ENCODE measurements at regions not wholly inside any gene's neighbourhood (a gene's known extent, or its start where the extent isn't known, plus 50 kb on each side); places are given as distances from the start of the nearest gene placed in this dataset.

GRCh38 chr6:167442796-167443680 is 118.2 kb downstream of the TTLL2 start:
- Histone ChIP-seq H3K9me3 (ENCODE audit: control insufficient read depth, low read length) (no peaks in the 10 kb centered on the region), H3K4me3 (ENCODE audit: extremely low read depth, insufficient read depth, low read length, poor library complexity, severe bottlenecking) (no peak overlapping the region), H3K27ac (ENCODE audit: low read depth, low read length, severe bottlenecking) (peak overlapping the region; percentile 78), H3K36me3 (ENCODE audit: control insufficient read depth, insufficient read depth, low read length) (no peaks in the 10 kb centered on the region), H3K4me1 (ENCODE audit: control insufficient read depth, insufficient read depth, low read length, poor library complexity, severe bottlenecking) (peaks cover 17% of the 10 kb centered on the region)
- WGBS, 2 experiments (ENCODE audit: insufficient coverage in 2 of 2), result 56 to 71% methylated on average over 9 to 12 of the region's 15 CpGs

- Histone ChIP-seq H3K9me3 (ENCODE audit: control insufficient read depth, low read length) (no peaks in the 10 kb centered on the region), H3K27ac (ENCODE audit: low read depth, low read length, severe bottlenecking) (no peak overlapping the region), H3K4me3 (ENCODE audit: extremely low read depth, insufficient read depth, low read length, poor library complexity, severe bottlenecking) (no peak overlapping the region), H3K4me1 (ENCODE audit: control insufficient read depth, insufficient read depth, low read length, poor library complexity, severe bottlenecking) (peaks cover 17% of the 10 kb centered on the region), H3K36me3 (ENCODE audit: control insufficient read depth, insufficient read depth, low read length) (no peaks in the 10 kb centered on the region)
- WGBS, 2 experiments (ENCODE audit: insufficient coverage in 2 of 2), result 88 to 94% methylated on average over 8 to 9 of the region's 9 CpGs
Observed at GRCh38 chr6:167444602-167445346, 119.9 kb downstream of the TTLL2 start.

- 76 to 85% methylated on average over 3 to 7 of the region's 7 CpGs for WGBS, 2 experiments (ENCODE audit: insufficient coverage in 2 of 2)
Observed at GRCh38 chr6:167445568-167445967, 120.7 kb downstream of the TTLL2 start.

GRCh38 chr6:167446046-167446445 is 121.2 kb downstream of the TTLL2 start:
- peaks cover 17% of the 10 kb centered on the region for H3K4me1 ChIP-seq (ENCODE audit: control insufficient read depth, insufficient read depth, low read length, poor library complexity, severe bottlenecking)
- H3K9me3 ChIP-seq (ENCODE audit: control insufficient read depth, low read length), result no peaks in the 10 kb centered on the region
- no peak overlapping the region for H3K27ac ChIP-seq (ENCODE audit: low read depth, low read length, severe bottlenecking)
- WGBS, 2 experiments (ENCODE audit: insufficient coverage in 2 of 2), result 87 to 92% methylated on average over 5 to 6 of the region's 8 CpGs
- H3K36me3 ChIP-seq (ENCODE audit: control insufficient read depth, insufficient read depth, low read length), result no peaks in the 10 kb centered on the region
- no peak overlapping the region for H3K4me3 ChIP-seq (ENCODE audit: extremely low read depth, insufficient read depth, low read length, poor library complexity, severe bottlenecking)

More at GRCh38 chr6:167445568-167445967, 120.7 kb downstream of the TTLL2 start:
- Histone ChIP-seq H3K27ac (ENCODE audit: low read depth, low read length, severe bottlenecking) (no peak overlapping the region), H3K36me3 (ENCODE audit: control insufficient read depth, insufficient read depth, low read length) (no peaks in the 10 kb centered on the region), H3K4me1 (ENCODE audit: control insufficient read depth, insufficient read depth, low read length, poor library complexity, severe bottlenecking) (peaks cover 17% of the 10 kb centered on the region), H3K9me3 (ENCODE audit: control insufficient read depth, low read length) (no peaks in the 10 kb centered on the region), H3K4me3 (ENCODE audit: extremely low read depth, insufficient read depth, low read length, poor library complexity, severe bottlenecking) (no peak overlapping the region)

- Histone ChIP-seq H3K36me3 (ENCODE audit: control insufficient read depth, insufficient read depth, low read length) (no peaks in the 10 kb centered on the region), H3K4me3 (ENCODE audit: extremely low read depth, insufficient read depth, low read length, poor library complexity, severe bottlenecking) (no peak overlapping the region), H3K4me1 (ENCODE audit: control insufficient read depth, insufficient read depth, low read length, poor library complexity, severe bottlenecking) (peaks cover 11% of the 10 kb centered on the region), H3K27ac (ENCODE audit: low read depth, low read length, severe bottlenecking) (no peak overlapping the region), H3K9me3 (ENCODE audit: control insufficient read depth, low read length) (no peaks in the 10 kb centered on the region)
- 96 to 100% methylated on average over 7 of the region's 9 CpGs for WGBS, 2 experiments (ENCODE audit: insufficient coverage in 2 of 2)
Observed at GRCh38 chr6:167446971-167447370, 122.1 kb downstream of the TTLL2 start.

- Histone ChIP-seq H3K27ac (ENCODE audit: low read depth, low read length, severe bottlenecking) (no peak overlapping the region), H3K36me3 (ENCODE audit: control insufficient read depth, insufficient read depth, low read length) (no peaks in the 10 kb centered on the region), H3K9me3 (ENCODE audit: control insufficient read depth, low read length) (no peaks in the 10 kb centered on the region), H3K4me1 (ENCODE audit: control insufficient read depth, insufficient read depth, low read length, poor library complexity, severe bottlenecking) (no peaks in the 10 kb centered on the region), H3K4me3 (ENCODE audit: extremely low read depth, insufficient read depth, low read length, poor library complexity, severe bottlenecking) (no peak overlapping the region)
- 91 to 97% methylated on average over 5 of the region's 5 CpGs for WGBS, 2 experiments (ENCODE audit: insufficient coverage in 2 of 2)
Observed at GRCh38 chr6:167448378-167448777, 123.5 kb downstream of the TTLL2 start.

GRCh38 chr6:167449094-167449861 is 124.4 kb downstream of the TTLL2 start:
- WGBS, 2 experiments (ENCODE audit: insufficient coverage in 2 of 2), result 74 to 83% methylated on average over 5 of the region's 7 CpGs
- Histone ChIP-seq H3K36me3 (ENCODE audit: control insufficient read depth, insufficient read depth, low read length) (no peaks in the 10 kb centered on the region), H3K9me3 (ENCODE audit: control insufficient read depth, low read length) (no peaks in the 10 kb centered on the region), H3K27ac (ENCODE audit: low read depth, low read length, severe bottlenecking) (no peak overlapping the region), H3K4me3 (ENCODE audit: extremely low read depth, insufficient read depth, low read length, poor library complexity, severe bottlenecking) (no peak overlapping the region), H3K4me1 (ENCODE audit: control insufficient read depth, insufficient read depth, low read length, poor library complexity, severe bottlenecking) (no peaks in the 10 kb centered on the region)

GRCh38 chr6:167450626-167451025 is 125.7 kb downstream of the TTLL2 start:
- Histone ChIP-seq H3K4me3 (ENCODE audit: extremely low read depth, insufficient read depth, low read length, poor library complexity, severe bottlenecking) (no peak overlapping the region), H3K27ac (ENCODE audit: low read depth, low read length, severe bottlenecking) (no peak overlapping the region), H3K9me3 (ENCODE audit: control insufficient read depth, low read length) (no peaks in the 10 kb centered on the region), H3K36me3 (ENCODE audit: control insufficient read depth, insufficient read depth, low read length) (no peaks in the 10 kb centered on the region), H3K4me1 (ENCODE audit: control insufficient read depth, insufficient read depth, low read length, poor library complexity, severe bottlenecking) (no peaks in the 10 kb centered on the region)
- WGBS, 2 experiments (ENCODE audit: insufficient coverage in 2 of 2), result 91 to 95% methylated on average over 6 of the region's 6 CpGs

GRCh38 chr6:167452338-167453081 is 127.6 kb downstream of the TTLL2 start:
- Histone ChIP-seq H3K4me3 (ENCODE audit: extremely low read depth, insufficient read depth, low read length, poor library complexity, severe bottlenecking) (no peak overlapping the region), H3K4me1 (ENCODE audit: control insufficient read depth, insufficient read depth, low read length, poor library complexity, severe bottlenecking) (no peaks in the 10 kb centered on the region), H3K27ac (ENCODE audit: low read depth, low read length, severe bottlenecking) (no peak overlapping the region), H3K36me3 (ENCODE audit: control insufficient read depth, insufficient read depth, low read length) (no peaks in the 10 kb centered on the region), H3K9me3 (ENCODE audit: control insufficient read depth, low read length) (no peaks in the 10 kb centered on the region)
- WGBS, 2 experiments (ENCODE audit: insufficient coverage in 2 of 2), result 80 to 82% methylated on average over 6 to 8 of the region's 8 CpGs

GRCh38 chr6:167453082-167453446 is 128.2 kb downstream of the TTLL2 start:
- 96% methylated on average over 4 of the region's 4 CpGs for WGBS, 2 experiments (ENCODE audit: insufficient coverage in 2 of 2)
- no peaks in the 10 kb centered on the region for H3K4me1 ChIP-seq (ENCODE audit: control insufficient read depth, insufficient read depth, low read length, poor library complexity, severe bottlenecking)
- no peak overlapping the region for H3K27ac ChIP-seq (ENCODE audit: low read depth, low read length, severe bottlenecking)
- H3K36me3 ChIP-seq (ENCODE audit: control insufficient read depth, insufficient read depth, low read length), result no peaks in the 10 kb centered on the region
- no peaks in the 10 kb centered on the region for H3K9me3 ChIP-seq (ENCODE audit: control insufficient read depth, low read length)
- no peak overlapping the region for H3K4me3 ChIP-seq (ENCODE audit: extremely low read depth, insufficient read depth, low read length, poor library complexity, severe bottlenecking)

Measured in mesodermal cell (in vitro differentiated cells).